Loucy (cell line): ENCODE measurements at regions not wholly inside any gene's neighbourhood (a gene's known extent, or its start where the extent isn't known, plus 50 kb on each side); places are given as distances from the start of the nearest gene placed in this dataset.

Experiments
- H2AFZ ChIP-seq: fragments of 200-600 bp; sonication (generic); 2 replicates; pipeline ENCODE4 v1.6.0; 2016; ENCODE audit warnings: antibody characterized with exemption, mild to moderate bottlenecking, low read length, moderate library complexity
- H3F3A ChIP-seq: fragments of 200-600 bp; 2 replicates; pipeline ENCODE4 v1.6.0; 2016; ENCODE audit warnings: antibody characterized with exemption, low read depth, mild to moderate bottlenecking
- H3K27me3 ChIP-seq: fragments of 200-600 bp; sonication (generic); 2 replicates; pipeline ENCODE4 v1.6.1; 2014; ENCODE audit warnings: low read length, mild to moderate bottlenecking; ENCODE audit not compliant: insufficient read depth, poor library complexity, severe bottlenecking
- H3K36me3 ChIP-seq: fragments of 200-600 bp; sonication (generic); 2 replicates; pipeline ENCODE4 v1.6.1; 2016; ENCODE audit warnings: low read length; ENCODE audit not compliant: insufficient read depth
- H3K4me1 ChIP-seq: fragments of 200-600 bp; sonication (generic); 2 replicates; pipeline ENCODE4 v1.5.1; 2014; ENCODE audit warnings: low read length, mild to moderate bottlenecking; ENCODE audit not compliant: insufficient read depth, poor library complexity, severe bottlenecking
- H3K4me2 ChIP-seq: fragments of 200-600 bp; sonication (generic); 2 replicates; pipeline ENCODE4 v1.6.0; 2014; ENCODE audit warnings: antibody characterized with exemption, low read length, low read depth, mild to moderate bottlenecking; ENCODE audit not compliant: poor library complexity, severe bottlenecking
- H3K4me3 ChIP-seq: fragments of 200-600 bp; sonication (generic); 2 replicates; pipeline ENCODE4 v1.5.1; 2014; ENCODE audit warnings: low read length, mild to moderate bottlenecking, mixed read lengths; ENCODE audit not compliant: poor library complexity, severe bottlenecking
- H3K79me2 ChIP-seq: fragments of 200-600 bp; sonication (generic); 2 replicates; pipeline ENCODE4 v1.6.1; 2014; ENCODE audit warnings: low read length; ENCODE audit not compliant: insufficient read depth
- H3K9ac ChIP-seq: fragments of 200-600 bp; sonication (generic); 2 replicates; pipeline ENCODE4 v1.6.0; 2014; ENCODE audit warnings: mild to moderate bottlenecking, low read depth, low read length, moderate library complexity; ENCODE audit not compliant: poor library complexity, severe bottlenecking
- H3K9me2 ChIP-seq: fragments of 200-600 bp; sonication (generic); replicated peaks from 2 replicates; pipeline ENCODE4 v1.6.1; 2016; ENCODE audit warnings: low read depth, low read length, mixed read lengths
- H3K9me3 ChIP-seq: fragments of 200-600 bp; sonication (generic); 2 replicates; pipeline ENCODE4 v1.6.1; 2014; ENCODE audit warnings: mild to moderate bottlenecking, antibody characterized with exemption, low read length, low read depth; ENCODE audit not compliant: insufficient read depth
- H4K20me1 ChIP-seq: fragments of 200-600 bp; sonication (generic); 2 replicates; pipeline ENCODE4 v1.6.0; 2014; ENCODE audit warnings: antibody characterized with exemption, low read length, mild to moderate bottlenecking; ENCODE audit not compliant: insufficient read depth, poor library complexity, severe bottlenecking
- CTCF ChIP-seq: fragments of 200-600 bp; sonication (generic); conservative IDR thresholded peaks from 2 replicates; pipeline ENCODE4 v1.5.1; 2014; ENCODE audit warnings: mild to moderate bottlenecking, antibody characterized with exemption, low read length
- EZH2phosphoT487 ChIP-seq: fragments of 200-600 bp; IDR thresholded peaks from 2 replicates; pipeline ENCODE4 v1.6.1; 2018; ENCODE audit warnings: antibody characterized with exemption, mild to moderate bottlenecking, moderate library complexity, borderline replicate concordance

GRCh38 chr4:154004016-154004415 is 215.1 kb upstream of the SFRP2 start:
- Histone ChIP-seq H3K79me2 (no peaks in the 10 kb centered on the region), H3K9ac (no peak overlapping the region), H3F3A (no peaks in the 10 kb centered on the region), H3K4me2 (no peak overlapping the region), H3K27me3 (no peaks in the 10 kb centered on the region), H3K36me3 (no peaks in the 10 kb centered on the region), H2AFZ (no peak overlapping the region), H3K4me1 (no peaks in the 10 kb centered on the region), H3K4me3 (no peak overlapping the region), H3K9me2 (no peaks in the 10 kb centered on the region), H3K9me3 (no peaks in the 10 kb centered on the region), H4K20me1 (no peaks in the 10 kb centered on the region)
- no peak for TF ChIP-seq CTCF

GRCh38 chr4:154003378-154003777 is 214.5 kb upstream of the SFRP2 start:
- H3K4me2 ChIP-seq: no peak overlapping the region
- no peaks in the 10 kb centered on the region for H3K4me1 ChIP-seq
- no peaks in the 10 kb centered on the region for H3K36me3 ChIP-seq
- no peaks in the 10 kb centered on the region for H3K79me2 ChIP-seq
- H2AFZ ChIP-seq: no peak overlapping the region
- TF ChIP-seq EZH2phosphoT487: no peak
- TF ChIP-seq CTCF: no peak
- no peaks in the 10 kb centered on the region for H3F3A ChIP-seq
- H4K20me1 ChIP-seq: no peaks in the 10 kb centered on the region
- H3K4me3 ChIP-seq: no peak overlapping the region
- no peaks in the 10 kb centered on the region for H3K9me2 ChIP-seq
- H3K9me3 ChIP-seq: no peaks in the 10 kb centered on the region
- no peak overlapping the region for H3K9ac ChIP-seq
- H3K27me3 ChIP-seq: no peaks in the 10 kb centered on the region

- Histone ChIP-seq H3K4me1 (no peaks in the 10 kb centered on the region), H3K9me3 (no peaks in the 10 kb centered on the region), H3K79me2 (no peaks in the 10 kb centered on the region), H3K4me3 (no peak overlapping the region), H4K20me1 (no peaks in the 10 kb centered on the region), H3K4me2 (no peak overlapping the region), H3K27me3 (no peaks in the 10 kb centered on the region), H3F3A (no peaks in the 10 kb centered on the region), H2AFZ (no peak overlapping the region), H3K36me3 (no peaks in the 10 kb centered on the region), H3K9me2 (no peaks in the 10 kb centered on the region), H3K9ac (no peak overlapping the region)
- TF ChIP-seq EZH2phosphoT487 (no peak), CTCF (no peak)
Observed at GRCh38 chr4:154001193-154001592, 212.3 kb upstream of the SFRP2 start.
